Right forelimb (tissue), 1 donor: ENCODE measurements at regions not wholly inside any gene's neighbourhood (a gene's known extent, or its start where the extent isn't known, plus 50 kb on each side); places are given as distances from the start of the nearest gene placed in this dataset.

ENCODE experiments used
- DNase-seq: peaks from one replicate; pipeline ENCODE4 v3.0.0-alpha.2; 2018

DNA sequence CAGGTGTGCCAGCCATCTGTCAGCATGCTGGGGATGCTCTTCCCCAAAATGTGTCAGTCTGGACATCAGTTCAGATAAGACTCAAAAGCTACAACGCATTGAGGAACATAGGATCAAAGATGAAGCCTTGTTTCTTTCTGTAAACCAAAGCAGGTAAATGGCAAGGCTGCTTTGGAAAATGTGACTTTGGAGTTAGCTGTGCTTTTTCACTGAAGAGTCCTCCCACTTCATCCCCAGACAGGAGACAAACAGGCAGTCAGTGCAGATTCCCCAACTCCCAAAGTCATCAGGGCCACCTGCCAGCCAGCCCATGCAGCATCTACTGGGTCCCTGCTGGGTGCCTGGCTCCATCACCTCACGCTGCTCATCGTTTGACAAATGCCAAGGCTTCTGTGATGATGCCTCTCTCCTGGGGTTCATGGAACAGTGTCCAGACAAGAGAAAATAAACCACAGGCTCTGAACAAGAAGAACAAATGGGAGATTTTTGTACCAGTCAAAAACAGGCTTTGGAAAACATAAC is 205.0 kb upstream of the BTBD3 start:
- no peak for DNase-seq

DNA sequence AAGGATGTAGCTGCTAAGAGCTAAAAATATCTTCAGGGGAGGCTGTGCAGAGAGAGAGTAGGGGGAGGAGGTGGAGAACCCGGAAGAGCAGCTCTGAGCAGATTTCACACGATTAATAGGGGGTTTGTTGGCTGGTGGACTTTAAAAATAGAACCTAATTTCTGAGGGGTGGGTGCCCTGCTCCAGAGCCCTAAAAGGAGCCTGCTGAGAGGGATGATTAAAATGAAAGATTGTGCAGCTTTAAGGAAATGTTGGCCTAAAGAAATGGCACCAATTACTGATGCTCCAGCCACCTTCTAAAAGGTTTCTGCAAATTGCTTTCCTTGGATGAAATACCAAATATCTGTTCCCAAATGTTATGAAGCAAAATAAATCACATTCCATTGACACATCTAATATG is 202.8 kb upstream of the BTBD3 start:
- DNase-seq: no peak

DNA sequence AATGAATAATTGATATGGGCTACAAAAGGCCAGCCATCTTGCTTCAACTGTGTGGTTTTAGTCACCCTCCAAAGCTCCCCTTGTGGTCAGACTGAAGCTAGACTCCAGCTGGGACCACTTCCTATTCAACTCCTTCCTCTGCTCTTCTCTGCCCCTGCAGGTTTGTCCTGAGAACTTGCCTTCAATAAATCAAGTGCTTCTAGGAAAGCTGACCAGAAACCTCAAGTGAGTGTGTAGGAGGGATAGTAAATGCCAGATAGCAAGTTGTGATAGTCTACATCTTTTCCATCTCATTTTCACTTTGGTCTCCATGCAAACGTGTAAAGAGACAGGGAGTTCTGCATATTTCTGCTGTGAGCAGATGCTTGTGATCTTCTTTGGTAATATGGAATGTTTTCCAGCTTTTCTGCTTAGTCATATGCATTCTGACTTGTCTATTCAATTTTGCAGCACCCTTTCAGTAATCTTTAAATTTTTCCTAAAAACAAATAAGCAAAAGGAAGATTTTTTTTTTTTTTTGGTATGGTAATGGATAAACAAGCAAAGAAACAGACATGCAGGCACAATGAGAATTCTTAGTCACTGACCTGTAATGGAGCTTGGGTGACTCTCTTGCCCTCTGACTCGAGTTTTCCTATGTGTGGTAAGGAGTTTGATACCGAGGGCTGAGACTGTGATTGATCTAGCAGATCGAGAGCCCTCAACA is 201.3 kb upstream of the BTBD3 start:
- DNase-seq: no peak

DNA sequence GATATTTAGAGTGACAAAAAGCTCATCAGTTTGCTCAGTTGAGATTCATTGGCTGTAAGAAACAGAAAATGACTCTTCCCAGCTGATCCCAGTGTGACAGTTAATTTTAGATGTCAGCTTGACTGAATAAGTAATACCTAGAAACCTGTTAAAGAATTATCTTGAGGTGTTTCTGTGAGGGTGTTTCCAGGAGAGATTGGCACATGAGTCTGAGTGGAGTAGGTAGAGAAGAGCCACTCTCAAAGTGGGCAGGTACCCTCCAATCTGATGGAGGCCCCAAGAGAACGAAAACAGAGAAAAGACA is 200.8 kb upstream of the BTBD3 start:
- no peak for DNase-seq

DNA sequence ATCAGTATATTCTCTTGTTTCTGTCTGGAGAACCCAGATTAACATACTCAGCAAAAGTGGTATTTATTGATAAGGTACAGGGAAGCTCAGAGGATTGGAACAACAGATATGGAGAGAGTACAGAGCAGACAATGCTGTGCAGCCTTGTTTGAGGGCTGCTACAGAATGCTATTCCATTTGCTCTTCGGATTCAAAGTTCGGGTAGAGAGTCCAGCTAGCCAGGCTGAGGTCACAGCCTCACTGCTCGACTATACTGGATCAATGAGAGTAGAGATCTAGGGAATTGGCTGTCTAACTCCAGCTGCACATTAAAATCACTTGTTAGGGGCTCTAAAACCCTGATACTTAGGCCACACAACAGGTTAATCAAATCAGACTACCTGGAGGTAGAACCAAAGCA is 200.1 kb upstream of the BTBD3 start:
- DNase-seq: no peak

DNA sequence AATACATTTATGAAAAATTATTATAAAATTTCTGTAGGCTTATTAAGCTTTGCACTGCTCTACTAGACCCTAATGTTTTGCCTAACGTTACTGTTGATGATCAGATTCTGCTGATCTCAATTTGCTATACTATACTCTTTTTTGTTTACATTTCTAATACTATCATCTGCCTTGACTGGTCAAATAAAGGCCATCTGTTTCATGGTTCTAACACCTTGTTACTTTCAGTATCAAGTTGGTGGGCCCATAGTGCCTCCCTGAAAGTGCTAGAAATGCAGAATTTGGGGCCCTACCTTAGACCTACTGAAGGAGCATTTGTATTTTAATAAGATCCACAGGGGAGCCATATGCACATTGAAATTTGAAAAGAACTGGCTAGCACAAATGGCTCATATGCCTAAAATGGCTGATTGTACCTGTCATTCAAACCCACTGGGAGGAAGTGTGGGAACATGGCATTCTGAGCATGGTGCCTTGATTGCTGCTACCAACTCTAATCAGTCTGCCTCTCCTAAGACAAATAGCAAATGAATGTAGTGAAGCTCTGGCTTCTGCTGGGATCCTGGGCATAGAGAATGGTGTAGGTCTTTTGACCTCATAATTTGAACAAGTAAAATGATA is 199.1 kb upstream of the BTBD3 start:
- no peak for DNase-seq

DNA sequence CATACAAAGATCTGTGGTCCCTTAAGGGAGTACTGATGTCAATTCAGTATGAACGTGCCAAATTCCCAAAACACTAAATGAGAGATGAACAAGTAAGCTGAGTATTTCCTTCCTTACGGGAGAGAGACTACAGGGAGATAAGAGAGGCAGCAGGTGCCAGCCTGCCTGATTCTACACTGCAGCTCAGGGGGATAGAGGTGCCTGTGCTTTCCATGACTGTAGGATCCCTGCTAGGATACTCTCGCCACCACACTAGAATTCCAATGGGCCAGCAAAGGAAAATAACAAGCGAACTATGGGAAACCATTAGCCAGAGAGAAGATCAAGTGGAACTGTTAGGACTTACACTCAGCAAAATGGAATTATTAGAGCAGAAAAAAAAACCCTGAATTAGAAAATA is 198.5 kb upstream of the BTBD3 start:
- no peak for DNase-seq

DNA sequence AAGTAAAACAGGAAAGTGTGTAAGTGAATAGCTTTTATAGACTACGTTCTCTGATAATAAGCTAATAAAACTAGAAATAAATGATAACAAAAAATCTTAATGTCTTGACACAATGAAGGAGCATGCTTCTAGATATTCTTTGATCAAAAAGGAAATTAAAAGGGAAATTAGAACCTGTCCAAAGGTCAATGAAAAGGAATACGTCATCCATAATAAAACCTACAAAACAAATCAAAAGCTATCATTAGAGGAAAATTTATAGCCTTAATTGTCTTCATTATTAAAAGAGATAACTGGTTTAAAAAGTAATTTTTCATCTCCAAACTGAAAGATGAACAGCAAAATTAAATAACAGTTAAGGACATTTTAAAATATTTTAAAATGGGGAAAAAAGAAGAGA is 196.3 kb upstream of the BTBD3 start:
- DNase-seq: no peak

DNA sequence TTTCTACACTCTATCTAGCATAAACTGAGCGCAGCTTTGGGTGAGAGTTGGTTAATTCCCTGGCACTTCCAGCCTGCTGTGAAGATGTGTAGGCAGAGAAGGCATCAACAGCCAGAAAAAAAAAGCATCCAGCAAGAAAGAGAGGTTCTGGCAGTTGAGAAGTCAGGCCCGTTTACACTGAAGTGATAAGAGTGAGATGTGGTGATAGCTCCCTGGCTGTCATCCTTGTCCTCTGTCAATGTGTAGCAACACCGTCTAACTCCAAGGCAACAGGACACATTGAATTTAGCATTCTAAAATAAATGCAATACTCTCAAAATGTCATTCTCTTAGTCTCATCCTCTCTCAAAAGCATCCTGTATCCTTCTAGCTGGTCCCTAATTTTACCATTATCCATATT is 193.6 kb upstream of the BTBD3 start:
- no peak for DNase-seq

DNA sequence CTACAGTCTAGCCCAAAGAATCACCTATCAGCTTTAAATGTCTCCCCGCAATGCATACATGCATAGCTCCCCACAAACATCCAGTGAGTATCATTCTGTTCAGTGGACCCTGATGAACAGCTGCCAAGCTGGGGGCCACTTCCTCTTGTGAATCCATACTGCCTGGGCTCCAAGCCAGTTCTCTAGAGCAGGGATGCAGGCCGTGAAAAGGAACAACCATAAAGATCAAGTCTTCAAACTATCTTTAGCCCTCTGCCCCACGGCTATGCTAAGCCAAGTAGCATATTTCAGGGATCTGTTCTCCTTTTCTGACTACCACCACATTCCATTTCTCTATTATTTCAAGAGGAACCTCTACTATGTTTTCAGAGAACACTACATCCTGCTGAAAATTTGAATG is 191.7 kb upstream of the BTBD3 start:
- DNase-seq: no peak

DNA sequence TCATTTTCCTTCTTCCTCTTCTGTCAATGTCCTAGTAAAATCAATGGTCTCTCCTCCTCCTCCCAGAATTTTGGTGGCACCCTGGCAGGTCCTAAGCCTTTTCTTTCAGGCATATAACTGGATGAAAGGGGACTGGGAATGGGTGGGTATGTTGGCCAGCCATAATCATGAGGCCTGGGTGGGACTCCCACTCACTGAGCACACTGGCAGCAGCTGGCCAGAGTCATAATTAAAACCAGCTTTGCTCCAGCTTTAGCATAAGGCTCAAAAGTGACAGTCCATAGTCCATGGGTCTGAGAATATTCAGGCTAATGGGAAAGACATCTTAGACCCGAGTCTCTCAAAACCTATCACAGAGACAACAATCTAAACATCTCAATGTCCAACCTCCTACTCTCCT is 190.0 kb upstream of the BTBD3 start:
- no peak for DNase-seq

DNA sequence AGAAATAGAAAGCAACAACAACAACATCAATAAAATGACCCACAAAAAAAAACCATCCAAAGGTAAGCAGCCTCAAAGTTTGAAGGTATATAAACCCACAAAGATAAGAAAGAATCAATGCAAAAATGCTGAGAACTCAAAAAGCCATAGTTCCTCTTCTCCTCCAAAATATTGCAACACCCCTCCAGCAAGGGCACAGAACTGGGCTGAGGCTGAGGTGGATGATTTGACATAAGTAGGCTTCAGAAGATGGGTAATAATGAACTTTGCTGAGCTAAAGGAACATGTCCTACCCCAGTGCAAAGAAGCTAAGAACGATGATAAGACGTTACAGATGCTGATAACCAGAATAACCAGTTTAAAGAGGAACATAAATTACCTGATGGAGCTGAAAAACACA is 188.8 kb upstream of the BTBD3 start:
- DNase-seq: no peak

DNA sequence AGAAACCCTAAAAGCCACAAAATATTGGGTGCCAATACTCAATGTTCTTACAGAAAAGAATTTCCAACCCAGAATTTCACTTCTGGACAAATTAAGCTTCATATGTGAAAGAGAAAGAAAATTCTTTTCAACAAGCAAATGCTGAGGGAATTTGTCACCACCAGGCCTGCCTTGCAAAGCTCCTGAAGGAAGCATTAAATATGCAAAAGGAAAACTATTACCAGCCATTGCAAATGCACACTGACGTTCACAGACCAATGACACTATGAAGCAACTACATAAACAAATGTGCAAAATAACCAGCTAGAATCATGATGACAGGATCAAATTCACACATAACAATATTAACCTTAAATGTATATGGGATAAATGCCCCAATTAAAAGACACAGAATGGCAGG is 187.9 kb upstream of the BTBD3 start:
- DNase-seq: no peak

DNA sequence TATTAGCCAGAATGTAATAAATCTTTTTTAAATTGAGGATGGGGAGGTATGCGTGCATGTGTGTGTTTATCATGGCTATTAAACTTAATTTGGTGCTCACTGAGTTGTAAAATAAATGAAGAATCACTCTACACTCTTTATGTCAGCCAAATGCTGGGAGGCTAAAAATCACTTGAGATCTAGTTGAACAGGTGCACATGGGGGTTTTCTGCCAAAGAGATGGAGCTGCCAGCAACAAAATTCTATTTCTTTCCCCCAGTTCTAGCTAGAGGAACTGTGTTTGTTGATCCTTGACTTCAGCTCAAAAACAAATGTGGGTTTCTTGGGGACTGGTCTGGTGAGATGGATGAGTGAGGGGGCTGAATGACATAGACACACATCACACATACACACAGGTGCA is 183.3 kb upstream of the BTBD3 start:
- DNase-seq: no peak

DNA sequence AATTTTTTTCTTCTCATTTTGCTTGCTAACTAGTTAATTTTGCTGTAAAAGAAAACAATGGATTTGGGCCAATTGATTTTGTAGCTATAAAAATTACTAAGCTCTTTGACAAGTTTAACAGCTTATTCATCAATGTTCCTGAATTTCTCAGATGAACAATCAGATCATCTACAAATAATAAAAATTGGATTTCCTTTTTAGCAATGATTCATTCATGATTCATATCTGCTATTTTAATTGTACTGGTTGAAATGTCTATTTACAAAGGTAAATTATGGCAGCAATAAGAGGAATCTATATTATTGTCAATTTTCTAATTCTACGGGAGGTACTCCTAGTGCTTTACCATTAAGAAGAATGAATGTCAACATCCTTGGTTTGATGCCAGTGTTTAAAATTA is 178.8 kb upstream of the BTBD3 start:
- no peak for DNase-seq

DNA sequence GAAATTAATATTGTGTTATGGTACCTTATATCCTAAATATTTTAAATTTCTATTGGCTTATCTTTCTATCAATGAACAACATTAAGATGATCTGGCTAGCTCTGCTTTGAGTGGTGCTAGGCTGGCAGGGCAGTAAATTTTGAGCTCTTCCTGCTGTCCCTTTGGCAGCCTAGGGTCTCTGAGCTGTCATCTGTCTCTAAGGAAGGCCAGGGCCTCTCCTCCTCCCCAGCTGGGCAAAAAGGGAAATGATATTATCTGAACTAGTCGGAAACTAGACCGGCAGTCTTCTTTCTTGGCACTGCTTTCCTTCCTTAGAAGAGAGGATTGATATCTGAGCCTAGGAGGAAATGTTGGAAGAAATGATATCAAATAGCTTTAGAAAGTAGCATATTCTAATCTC is 176.7 kb upstream of the BTBD3 start:
- DNase-seq: no peak

DNA sequence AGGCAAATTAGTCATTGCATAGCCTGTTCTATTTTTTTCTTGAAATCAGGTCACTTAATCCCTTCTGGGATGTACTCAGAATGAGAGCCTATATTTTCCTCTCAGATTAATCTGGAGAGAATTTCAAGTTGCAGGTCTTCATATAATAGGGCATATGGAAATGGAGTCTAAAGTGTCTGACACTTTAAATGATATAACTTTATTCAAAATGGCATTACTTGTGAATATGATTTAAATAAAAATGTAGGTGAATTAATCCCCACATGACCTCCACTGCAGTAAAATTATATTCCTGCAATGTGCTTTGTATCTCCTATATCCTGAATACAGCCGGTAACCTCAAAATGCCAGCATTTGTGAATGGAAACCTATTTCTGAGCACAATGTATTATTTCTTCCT is 172.5 kb upstream of the BTBD3 start:
- DNase-seq: no peak

DNA sequence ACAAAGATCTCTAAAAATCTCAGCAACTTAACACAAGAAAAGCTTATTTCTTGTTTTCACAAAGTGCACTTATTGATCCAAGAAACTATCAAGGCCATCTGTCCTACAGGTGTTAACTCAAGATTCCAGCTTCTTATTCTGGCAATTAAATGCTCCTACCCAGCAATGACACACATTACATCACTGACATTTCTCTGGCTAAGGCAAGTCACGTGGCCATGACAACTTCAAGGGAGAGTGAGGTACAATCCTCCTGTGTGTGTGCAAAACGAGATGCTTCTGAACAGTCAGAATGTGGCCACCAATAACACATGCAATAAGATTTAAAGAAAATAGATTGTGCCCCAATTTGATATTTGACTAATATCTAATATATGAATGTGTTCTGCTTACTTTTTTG is 169.3 kb upstream of the BTBD3 start:
- DNase-seq: no peak

DNA sequence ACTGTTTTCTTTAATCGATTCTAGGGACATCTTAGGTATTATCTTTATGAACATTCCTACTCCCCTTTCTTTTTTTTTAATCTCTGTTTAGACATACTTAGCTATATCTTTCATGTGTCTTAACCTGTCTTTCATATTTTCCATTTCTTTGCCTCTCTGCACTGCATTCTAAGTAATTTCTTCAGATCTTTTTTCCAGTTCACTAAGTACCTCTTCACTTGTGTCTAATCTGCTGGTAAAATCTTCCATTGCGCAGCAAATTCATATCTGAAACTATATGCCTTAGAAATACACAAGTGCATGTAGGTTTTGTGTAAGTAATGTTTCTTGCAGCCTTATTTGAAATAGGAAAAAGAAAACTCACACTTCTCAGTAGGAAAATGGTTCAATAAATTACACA is 165.4 kb upstream of the BTBD3 start:
- DNase-seq: no peak

DNA sequence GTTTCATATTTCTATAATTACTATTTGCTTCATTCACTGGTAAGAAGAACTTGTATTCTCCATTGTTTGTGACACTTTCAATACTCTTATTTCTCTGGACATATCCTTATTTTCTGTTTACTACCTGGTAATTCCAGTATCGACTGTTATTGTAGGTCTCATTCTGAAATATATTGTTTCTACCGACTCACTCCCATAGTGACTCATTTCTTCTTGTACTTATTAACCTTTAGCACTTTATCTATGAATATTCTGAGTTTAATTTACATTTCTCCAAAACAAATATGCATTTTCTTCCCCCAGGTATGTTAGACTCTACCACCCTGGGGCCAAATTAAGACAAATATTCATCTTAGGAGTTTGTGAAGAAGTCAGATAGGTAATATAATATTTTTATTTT is 164.5 kb upstream of the BTBD3 start:
- DNase-seq: no peak

DNA sequence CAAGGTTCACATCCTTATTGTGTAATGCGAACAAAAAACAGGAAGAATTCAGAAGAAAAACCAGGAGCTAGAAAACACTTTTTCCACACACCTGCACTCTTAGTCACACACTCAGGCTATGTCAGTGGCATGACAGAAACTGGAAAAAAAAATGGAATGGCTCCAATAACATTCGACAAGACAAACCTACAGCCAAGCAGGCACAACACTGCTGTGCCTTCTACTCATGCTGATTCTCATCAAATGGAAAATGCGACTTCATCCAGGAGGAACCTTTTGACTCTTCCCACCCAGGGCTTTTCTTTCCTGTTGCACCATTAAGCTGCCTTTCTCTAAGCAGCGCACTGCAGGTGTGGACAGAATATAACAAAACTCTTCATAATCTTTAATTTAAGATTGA is 163.2 kb upstream of the BTBD3 start:
- no peak for DNase-seq

DNA sequence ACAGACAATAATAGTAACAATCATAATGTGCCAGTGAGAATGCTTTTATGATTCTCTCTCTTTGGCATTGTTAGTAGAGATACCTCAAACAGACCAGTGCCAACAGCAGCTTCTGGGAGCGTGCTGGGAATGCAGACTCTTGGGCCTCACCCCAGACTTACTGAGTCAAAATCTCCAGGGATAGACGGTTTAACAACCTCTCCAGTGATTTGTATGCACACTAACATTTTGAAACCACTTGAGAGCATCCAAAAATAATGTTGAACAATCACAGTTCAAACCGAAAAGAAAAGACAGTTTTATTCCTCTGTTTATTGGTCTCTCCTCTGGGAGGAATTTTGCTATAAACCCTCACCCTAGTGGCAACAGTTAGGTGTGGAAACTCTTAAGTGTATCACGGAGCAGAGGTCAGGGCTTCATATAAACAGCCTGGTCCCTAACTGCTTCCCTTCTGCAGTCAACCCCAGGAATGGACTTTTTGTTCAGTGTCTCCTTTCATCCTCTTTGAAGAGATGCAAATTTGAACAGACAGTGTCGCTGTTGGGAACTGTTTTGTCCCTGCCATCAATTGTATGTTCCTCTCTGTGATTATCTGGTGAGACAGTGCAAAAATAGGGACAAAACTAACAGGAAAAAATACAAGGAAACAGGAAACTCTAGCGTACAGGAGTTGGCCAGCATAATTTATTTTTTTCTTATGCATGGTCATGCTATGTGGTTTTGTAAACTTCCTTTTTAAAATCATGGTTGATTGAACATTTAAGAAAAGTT is 162.4 kb upstream of the BTBD3 start:
- no peak for DNase-seq

DNA sequence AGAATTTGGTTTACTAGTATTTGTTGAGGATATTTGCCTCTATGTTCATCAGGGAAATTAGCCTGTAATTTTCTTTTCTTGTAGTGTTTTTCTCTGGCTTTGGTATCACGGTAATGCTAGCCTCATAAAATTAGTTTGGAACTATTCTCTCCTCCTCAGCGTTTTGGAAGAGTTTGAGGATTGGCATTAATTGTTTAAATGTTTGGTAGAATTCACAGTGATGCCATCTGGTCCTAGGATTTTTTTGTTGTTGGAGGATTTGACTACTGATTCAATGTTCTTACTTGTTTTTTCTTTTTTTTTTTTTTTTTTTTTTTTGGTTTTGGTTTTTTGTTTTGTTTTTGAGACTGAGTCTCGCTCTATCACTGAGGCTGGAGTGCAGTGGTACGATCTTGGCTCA is 156.2 kb upstream of the BTBD3 start:
- no peak for DNase-seq

DNA sequence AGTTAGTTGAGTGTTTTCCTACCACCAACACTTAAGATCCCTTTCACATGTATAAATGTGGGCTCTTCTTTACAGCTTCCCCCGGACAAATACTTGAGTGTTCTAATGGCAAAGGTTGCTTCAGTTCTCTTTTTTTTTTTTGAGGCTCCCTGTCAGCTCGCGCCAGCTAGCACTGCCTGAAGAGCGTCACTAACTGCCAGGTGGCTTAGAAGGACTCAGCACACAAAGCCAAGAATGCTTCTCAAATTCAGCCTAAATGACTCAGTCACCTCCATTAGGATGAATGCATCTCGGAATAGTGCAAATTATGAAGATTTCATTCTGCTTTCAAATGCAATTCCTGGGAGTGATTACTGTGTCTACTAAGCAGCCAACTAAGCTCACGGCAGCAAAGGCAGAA is 150.7 kb upstream of the BTBD3 start:
- DNase-seq: no peak

DNA sequence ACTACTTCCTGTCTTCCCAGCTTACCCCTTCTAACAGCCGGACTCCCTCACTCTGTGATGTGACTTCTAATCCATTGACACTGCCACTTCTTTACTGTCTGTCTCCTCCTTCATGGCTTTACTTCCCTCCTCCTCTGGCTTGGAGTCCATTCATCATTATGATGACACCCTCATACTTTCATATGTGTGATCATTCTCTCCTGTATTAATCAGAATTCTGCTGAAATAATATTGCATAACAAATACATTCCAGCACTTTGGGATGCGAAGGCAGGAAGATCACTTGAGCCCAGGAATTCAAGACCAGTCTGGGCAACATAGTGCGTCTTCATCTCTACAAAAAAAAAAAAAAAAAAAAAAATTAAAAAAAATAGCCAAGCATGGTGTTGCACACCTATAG is 147.9 kb upstream of the BTBD3 start:
- DNase-seq: no peak
